SK-N-DZ (cell line): ENCODE measurements at regions not wholly inside any gene's neighbourhood (a gene's known extent, or its start where the extent isn't known, plus 50 kb on each side); places are given as distances from the start of the nearest gene placed in this dataset.
A peak's percentile ranks its signal among the peaks of the same experiment; 100 is the strongest.

Source experiments
- DNase-seq: peaks from one replicate; pipeline ENCODE4 v3.0.0-alpha.2; 2015; ENCODE audit warnings: low spot score

GRCh38 chr4:137635108-137635507 is 102.8 kb upstream of the PCDH18 start:
- no peak for DNase-seq

- peak; percentile 1 for DNase-seq
Measured at GRCh38 chr4:137632842-137633241, 100.5 kb upstream of the PCDH18 start.

DNA sequence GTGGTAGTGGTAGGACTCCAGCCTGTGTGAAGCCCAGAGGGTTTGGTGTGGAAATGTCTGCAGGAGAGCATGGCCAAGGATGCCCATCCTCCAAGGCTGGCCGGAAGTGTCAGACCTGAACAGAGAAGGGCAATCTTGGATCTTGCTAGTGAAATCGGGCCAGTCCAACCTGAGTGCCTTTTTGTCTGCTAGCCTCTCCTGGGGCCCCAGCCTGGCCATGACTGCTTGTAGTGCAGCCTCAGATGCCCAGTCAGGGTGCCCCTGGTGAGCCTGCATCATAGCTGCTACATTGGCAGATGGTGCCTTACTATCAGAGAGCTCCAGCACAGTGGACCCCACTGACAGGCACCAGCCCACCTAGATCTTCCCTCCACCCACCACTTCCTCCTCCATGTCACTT is 99.3 kb upstream of the PCDH18 start:
- no peak for DNase-seq

GRCh38 chr4:137630252-137630651 is 98.0 kb upstream of the PCDH18 start:
- DNase-seq: no peak

DNA sequence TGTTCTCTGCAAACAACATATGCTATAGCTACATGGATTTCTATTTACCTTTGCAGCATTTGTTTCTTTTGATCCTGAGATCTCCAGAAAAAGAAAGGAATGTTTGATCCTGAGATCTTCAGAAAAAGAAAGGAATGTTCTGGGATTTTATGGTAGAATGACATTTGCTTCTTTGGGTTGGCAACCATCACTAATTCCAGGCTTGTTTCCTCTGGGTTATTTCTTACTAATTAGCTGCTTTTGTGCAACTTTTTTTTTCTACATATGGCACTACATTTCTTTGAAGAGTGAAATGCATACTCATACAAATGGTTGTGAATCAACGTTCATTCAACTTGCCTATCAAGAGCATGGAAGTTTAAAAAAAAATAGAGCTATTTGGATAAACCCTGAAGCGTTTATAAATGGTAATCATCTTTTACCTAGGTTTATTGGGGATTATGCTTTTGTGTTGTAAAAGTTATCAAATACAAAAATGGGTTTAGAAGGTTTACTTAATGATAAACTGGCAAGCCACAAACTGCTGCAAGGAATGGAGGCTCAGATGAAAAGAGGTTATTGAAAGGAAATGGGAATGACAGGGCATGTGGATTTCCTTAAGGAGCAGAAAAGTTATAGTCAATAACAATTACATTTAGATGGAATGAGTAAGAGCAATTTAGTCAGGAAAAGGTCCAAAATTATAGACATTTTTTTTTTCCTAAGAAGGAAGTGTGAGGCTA is 95.6 kb upstream of the PCDH18 start:
- DNase-seq: no peak

GRCh38 chr4:137626942-137627738 is 94.8 kb upstream of the PCDH18 start:
- no peak for DNase-seq

DNA sequence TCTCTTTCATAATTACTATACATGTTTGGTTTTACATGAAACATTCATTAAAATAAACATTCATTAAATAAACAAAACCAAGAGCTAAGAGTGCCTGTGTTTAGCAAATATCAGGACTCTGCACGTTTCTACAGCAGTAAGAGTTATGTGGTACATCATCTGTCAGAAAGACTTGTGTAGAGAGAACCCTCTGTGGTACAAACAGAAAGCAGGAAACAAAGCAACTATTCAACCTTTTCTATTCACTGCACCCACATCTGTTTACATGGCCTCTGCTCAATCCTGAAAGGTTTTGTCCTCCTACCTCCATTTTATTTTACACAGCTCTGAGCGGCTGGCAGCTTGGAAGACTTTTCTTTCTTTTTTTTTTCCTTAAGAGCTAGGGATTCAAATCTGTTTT is 90.7 kb upstream of the PCDH18 start:
- DNase-seq: no peak

DNA sequence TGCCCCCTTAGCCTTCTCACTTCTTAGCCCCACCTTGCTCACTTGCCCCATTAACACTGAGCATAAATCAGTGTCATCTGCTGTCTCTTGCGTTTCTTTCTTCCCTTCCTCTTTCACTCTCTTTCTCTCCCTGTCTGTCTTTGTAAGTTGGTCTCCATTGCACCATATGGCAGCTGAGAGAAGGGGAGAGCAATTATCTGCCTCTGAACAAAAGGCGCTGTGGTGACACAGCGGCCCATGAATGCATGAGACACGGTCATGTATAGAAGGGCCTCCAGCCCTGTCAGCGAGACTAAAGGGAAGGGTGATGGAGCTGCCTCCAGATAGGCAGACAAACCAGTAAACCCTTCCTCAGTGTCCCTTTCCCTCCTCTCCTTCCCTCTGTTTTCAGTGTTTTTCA is 88.8 kb upstream of the PCDH18 start:
- DNase-seq: peak; percentile 4

GRCh38 chr4:137614491-137614890 is 82.2 kb upstream of the PCDH18 start:
- no peak for DNase-seq

DNA sequence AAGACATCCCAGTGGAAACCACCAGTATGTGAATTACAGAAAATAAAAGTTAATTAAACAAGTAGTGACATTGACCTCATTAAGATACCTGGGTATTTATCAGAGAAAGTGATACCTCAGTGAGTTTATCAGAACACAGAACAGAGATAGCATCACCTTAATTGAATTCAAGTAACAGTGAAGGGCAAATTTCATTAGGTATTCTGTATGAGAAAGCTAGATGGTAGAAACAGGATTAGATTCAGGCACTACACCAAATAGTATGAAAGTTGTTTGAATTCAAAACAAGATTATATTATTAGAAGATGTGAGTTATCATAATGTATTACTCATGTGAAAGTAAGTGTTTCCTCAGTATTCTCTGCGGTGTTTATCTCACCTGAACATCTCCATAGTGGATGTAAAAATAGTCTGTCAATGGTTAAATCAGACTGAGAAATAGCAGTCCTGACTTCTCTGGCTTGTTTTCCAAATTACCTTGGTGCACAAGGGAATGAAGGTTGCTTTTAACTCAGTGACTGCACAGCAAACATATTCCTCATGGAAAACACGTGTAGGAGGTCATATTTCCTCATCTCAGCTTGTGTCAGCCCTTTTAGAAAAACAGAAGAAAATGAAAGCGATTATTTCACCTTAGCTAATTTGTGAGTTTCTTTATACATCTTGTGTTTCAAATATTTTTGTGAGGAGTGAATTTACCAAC is 79.9 kb upstream of the PCDH18 start:
- peak; percentile 58 for DNase-seq

DNA sequence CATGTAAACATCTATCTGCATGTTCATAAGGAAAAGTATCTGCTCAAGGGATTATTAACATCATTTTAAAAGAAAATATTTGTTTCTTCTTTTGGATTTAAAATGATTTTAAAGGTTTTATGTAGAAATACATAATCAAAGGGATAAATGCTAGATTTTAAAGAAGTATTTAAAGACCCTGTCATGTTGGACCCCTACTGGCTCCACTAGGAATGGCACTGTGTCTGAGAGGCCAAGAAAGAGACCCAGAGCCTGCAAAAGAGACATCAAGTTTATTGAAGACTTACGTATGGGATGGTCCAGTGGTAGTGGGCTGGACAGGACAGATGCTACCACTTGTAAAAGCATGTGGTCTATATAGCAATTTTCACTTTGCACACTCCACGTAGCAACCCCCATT is 78.7 kb upstream of the PCDH18 start:
- peak; percentile 29 for DNase-seq

DNA sequence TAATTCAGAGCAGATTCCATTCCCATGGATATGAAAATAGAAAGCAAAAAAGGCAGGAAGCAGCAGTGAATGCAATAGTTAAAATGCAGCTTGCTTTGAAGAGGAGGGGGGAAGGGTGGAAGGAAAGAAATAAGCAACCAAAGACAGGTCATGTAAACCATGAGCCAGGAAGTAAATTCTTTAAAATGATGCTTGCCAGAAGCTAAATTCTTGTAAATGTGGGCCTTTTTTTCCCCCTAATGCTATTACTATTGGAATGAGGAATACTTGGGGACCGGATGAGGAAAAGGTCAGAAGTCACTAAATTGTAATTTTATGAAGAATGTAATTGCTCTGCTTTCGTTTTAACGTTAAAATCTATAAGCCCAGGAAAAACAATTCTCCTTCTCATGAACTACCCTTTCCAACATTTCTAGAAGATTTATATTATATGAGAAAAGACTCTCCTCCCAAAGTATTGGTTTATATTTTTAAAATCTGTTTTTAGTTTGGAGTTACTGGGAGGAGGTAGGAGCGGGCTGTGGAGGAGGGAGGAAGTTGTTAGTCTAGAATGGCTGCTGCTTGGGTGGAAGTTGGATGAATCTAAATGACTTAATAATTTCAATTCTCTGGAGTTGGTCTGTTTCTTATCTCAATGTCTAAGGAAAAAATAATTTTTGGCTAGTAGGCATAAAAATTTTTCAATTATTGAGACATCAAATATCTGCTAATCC is 77.6 kb upstream of the PCDH18 start:
- DNase-seq: no peak

DNA sequence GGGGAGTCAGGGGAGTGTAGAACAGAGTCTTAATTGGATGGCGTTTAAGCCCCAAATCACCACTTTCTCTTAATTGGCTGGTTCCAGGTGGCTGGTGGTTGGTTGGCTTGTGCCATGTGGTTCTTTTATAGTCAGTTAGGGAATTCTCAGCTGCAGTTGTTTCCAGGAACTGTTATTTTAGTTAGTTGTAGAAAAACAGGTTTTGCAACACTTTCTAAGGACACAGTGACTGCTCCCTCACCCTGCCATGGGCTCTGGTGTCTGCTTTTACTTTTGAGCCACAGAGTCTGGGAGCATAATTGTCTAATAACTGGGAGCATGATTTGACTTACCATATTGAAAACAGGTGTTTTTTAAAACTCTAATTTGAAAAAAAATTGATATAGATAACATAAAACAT is 75.8 kb upstream of the PCDH18 start:
- no peak for DNase-seq

DNA sequence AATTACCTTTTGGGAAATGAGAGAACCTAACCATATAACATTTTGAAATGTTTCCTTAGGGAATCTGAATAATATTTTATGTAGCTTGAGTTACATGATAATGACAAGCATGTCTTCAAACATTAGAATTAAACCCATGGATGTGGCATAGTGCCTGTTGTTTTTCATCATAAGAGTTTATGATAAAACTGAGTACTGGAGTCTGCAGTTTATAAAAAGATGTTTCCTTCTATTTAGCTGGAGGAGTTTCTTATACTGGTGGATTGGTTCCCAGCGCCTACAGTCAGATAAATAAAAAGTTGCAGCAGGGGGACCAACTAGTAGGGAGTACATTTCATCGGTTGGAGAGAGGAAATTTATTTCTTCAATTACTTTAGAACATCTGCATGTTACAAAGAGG is 70.1 kb upstream of the PCDH18 start:
- DNase-seq: no peak

DNA sequence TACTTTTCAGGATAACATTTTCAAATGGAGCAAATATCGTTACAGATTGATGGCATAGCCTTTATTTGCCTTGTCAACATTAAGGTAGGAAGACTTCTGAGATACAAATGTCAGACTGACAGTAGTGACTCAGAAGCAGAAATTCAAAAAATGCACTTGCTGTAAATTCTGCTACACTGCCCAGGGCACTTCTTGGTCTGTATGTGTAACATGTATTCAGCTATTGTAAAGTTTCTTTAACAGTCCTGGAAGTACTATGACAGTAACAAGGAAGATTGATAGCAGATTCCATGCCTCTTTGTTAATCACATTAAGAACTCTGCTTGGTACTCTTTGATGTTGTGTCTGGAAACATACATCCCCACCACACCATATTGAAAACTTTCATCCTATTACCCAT is 69.6 kb upstream of the PCDH18 start:
- peak; percentile 42 for DNase-seq

- no peak for DNase-seq
Measured at GRCh38 chr4:137599734-137600133, 67.4 kb upstream of the PCDH18 start.

- no peak for DNase-seq
Measured at GRCh38 chr4:137597752-137598430, 65.6 kb upstream of the PCDH18 start.

GRCh38 chr4:137587796-137588195 is 55.5 kb upstream of the PCDH18 start:
- DNase-seq: no peak

DNA sequence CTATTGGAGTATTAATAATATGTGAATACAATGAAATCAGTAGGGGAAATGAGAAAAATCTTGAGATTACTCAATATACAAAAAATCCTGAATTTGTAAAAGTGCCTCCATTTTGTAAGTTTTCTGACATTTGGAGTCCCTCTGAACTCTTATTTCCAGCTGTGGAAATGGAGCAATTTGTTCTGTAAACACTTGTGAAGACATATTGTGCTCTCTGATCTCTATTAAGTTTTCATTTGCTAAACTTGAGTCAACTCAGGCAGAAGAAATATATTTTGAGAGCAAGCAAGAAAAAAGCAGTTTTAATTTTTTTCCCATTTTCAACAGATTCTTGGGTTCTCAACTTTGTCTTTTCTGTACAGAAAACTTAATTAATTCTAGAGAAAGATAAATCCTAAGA is 51.4 kb upstream of the PCDH18 start:
- no peak for DNase-seq
